UCSD-AML1 (cell line): ENCODE measurements at regions not wholly inside any gene's neighbourhood (a gene's known extent, or its start where the extent isn't known, plus 50 kb on each side); places are given as distances from the start of the nearest gene placed in this dataset.
"Not testable (repeated sequence)": the region's sequence is repeated elsewhere in the genome, so short reads cannot be mapped to it uniquely, and the experiment has no call there.

Source experiments
- DNase-seq: peaks from one replicate; lab custom pipeline; 2025; ENCODE audit not compliant: unreplicated experiment; lab: John Stamatoyannopoulos, UW

GRCh38 chr6:137933696-137934095, 66.6 kb downstream of the TNFAIP3 start:
- no peak for DNase-seq

DNA sequence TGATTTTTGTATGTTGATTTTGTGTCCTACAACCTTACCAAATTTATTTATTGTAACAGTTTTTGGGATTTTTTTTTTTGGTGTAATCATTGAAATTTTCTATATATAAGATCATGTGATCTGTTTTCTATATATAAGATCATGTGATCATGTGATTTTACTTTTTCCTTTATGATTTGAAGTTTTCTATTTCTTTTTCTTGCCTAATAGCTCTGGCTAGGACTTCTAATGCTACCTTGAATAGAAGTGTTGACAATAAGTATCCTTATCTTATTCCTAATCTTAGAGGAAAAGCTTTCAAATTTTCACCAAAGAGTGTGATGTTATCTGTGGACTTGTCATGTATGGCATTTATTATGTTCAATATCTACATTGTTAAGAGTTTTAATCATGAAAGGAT, 69.7 kb downstream of the TNFAIP3 start:
- no peak for DNase-seq

GRCh38 chr6:137937834-137938233, 70.8 kb downstream of the TNFAIP3 start:
- DNase-seq, result no peak

GRCh38 chr6:137938770-137939379, 71.8 kb downstream of the TNFAIP3 start:
- DNase-seq, result no peak

GRCh38 chr6:137941995-137942394, 74.9 kb downstream of the TNFAIP3 start:
- no peak for DNase-seq

- DNase-seq, result no peak
Observed at GRCh38 chr6:137942736-137943135, 75.7 kb downstream of the TNFAIP3 start.

DNA sequence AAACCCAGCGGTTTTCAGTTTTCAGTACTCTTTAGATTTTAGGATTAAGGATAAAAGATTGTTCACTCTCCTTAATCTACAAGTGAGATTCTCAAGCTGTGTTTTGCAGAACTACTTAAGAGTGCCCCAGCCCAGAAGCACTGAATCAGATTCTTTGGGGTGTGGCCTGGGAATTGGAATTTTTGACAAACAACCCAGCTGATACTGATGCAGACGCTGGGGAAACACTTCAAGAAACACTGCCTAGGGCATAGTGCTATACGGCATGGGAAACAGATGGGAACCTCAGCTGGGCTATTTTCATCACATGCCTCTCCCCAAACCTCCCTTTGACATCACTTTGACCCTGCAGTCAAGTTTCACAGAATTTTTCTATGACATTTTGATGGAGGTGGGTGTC, 77.3 kb downstream of the TNFAIP3 start:
- not testable (repeated sequence) for DNase-seq

DNA sequence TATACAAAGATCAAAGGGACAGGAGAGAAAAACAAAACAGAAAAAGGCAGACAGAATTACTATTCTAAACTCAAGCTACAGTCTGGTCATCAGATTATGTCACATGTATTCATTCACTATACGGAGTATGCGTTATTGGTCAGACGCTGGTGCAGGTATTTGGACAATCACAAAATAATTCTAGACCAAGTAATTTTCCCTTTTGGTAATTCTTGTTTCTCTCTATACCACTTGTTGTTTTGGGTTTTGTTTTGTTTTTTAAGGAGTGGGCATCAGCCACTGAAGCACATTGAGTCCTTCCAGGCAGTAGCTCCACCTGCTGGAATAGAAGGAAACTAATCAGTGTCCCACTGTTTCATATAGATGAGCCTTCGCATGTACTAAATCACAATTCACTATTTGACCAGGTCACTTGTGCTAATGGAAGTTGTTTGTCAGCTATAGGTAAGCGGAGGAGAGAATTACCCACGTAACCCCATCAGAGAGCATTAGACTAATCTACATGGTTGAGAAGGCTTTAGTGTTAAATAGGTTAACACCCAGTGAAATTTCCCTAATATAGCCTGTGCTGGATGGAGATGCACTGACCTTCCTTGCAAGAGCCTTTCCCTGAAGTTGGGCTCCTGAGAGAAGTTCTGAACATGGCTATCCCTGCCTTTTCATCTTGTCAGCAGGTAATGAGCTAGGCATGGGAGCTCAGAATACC, 77.9 kb downstream of the TNFAIP3 start:
- DNase-seq, result no peak

- no peak for DNase-seq
Observed at GRCh38 chr6:137949686-137950390, 82.8 kb downstream of the TNFAIP3 start.

DNA sequence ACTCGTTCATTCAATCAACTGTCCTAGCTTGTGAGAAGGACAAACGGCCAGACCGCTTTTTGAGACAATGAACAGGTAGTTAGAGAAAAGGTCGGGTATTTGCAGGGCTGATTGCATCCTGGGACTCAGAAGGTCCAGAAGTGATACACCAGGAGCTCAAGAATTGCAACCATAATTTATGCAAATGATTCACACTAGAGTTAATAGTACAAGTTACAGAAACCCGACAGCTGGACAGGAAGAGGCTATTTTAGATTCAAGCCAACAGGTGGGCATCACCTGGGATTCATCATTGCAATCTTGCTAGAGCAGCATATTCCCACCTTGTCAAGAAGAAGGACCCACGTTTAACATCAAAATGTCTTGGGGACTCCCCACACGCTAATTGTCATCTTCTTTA, 83.5 kb downstream of the TNFAIP3 start:
- DNase-seq, result no peak

DNA sequence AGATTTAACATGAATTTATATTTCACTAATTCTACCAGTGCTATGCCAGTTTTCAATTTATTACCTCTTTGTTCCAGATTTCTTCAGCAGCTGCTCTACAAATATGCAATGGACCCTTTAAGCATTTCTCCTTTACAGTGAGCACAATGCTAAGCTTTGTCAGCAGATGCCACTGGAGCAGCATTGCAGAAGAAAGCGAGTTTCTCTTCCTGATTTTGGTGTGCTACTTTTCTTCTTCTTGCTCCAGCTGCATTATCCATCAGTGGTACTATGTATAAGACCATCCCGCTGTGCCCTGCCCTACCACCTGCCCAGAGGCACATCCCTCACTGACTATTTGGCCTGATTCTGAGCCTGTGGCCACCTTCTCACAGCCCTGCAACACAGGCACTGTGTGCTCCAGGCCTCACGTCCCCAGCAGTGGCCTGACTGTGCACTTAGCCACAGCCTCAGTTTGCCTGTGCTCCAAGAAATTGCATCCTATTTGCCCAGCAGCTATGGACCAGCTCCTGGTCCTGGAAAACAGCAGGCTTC, 84.1 kb downstream of the TNFAIP3 start:
- DNase-seq, result no peak

GRCh38 chr6:137952247-137952646, 85.2 kb downstream of the TNFAIP3 start:
- no peak for DNase-seq

DNA sequence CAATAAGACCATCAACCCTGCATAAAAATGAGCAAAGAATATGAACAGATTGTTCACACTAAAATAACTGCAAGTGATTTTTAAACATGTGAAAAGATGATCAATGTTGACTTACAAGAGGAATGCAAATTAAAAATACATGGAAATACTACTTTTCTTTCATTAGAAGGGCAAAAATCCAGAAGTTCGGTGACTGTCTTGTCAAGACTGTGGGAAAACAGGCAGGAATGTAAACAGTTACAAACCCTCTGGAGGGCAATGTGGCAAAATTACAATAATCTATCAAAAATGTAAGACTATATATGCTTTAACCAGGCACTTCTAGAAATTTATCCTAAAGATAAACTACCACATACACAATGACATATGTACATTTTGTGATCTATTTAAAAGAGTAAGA, 86.7 kb downstream of the TNFAIP3 start:
- no peak for DNase-seq

DNA sequence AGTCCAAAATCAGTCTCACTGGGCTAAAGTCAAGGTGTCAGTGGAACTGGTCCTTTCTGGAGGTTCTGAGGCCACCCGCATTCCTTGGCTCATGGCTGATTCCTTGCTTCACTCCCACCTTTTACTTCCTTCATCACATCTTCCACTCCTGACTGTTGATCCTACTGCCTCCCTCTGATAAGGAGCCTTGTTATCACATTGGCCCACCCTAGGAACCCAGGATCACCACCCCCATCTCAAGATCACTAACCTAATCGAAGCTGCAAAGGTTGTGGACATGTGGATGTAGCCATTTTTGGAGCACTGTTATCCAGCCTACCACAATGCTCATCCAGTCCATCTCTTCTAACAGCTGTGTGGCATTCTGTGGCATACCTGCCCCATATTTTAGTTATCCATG, 87.2 kb downstream of the TNFAIP3 start:
- DNase-seq, result no peak

- DNase-seq, result no peak
Observed at GRCh38 chr6:137956098-137956488, 89.0 kb downstream of the TNFAIP3 start.

- no peak for DNase-seq
Observed at GRCh38 chr6:137957471-137957870, 90.4 kb downstream of the TNFAIP3 start.

DNA sequence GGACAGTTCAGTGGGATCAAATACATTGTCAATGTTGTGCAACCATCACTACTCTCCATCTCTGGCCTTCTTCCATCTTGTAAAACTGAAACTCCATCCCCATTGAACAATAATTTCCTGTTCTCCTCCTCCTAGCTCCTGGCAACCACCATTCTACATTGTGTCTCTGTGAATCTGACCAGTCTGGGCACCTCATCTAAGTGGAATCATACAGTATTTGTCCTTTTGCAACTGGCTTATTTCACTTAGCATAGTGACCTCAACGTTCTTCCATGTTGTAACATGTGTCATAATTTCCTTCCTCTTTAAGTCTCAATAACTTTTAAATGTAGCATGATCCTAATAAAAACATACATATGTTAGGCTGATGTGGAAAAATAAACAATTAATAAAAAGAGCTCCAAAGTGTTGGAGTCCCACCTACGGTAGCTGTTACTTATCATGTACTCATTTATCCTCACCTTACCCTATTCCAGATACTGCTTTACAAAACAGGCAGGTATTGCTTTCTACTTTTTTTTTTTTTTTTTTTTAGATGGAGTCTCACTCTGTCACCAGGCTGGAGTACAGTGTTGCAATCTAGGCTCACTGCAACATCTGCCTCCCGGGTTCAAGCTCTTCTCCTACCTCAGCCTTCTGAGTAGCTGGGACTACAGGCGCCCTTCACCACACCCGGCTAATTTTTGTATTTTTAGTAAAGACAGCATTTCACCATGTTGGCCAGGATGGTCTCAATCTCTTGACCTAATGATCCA, 91.9 kb downstream of the TNFAIP3 start:
- no peak for DNase-seq

GRCh38 chr6:137962725-137963124, 95.7 kb downstream of the TNFAIP3 start:
- DNase-seq, result no peak

DNA sequence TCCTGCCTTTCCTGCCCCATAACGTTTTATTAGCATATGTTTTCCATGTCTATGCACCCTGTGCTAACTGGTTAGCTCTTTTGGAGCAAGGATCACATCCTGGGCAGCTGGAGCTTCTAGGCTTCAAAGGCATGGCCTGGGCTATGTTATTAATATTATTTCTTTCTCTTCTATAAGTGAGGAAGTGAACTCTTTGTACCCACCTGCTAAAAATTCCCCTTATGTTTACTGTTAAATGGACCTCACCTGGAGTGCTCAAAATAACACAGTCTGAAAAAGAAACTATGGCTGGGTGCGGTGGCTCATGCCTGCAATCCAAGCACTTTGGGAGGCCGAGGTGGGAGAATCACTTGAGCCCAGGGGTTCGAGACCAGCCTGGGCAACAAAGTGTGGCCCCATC, 97.8 kb downstream of the TNFAIP3 start:
- no peak for DNase-seq

- DNase-seq, result no peak
Observed at GRCh38 chr6:137967689-137968454, 100.8 kb downstream of the TNFAIP3 start.

- DNase-seq, result peak; percentile 17
Observed at GRCh38 chr6:137968455-137968804, 101.4 kb downstream of the TNFAIP3 start.
